Fibroblast of gingiva (primary cell): ENCODE measurements at regions not wholly inside any gene's neighbourhood (a gene's known extent, or its start where the extent isn't known, plus 50 kb on each side); places are given as distances from the start of the nearest gene placed in this dataset.

Experiments
- DNase-seq: peaks from one replicate; pipeline ENCODE4 v3.0.0-alpha.2; 2011; ENCODE audit warnings: low read depth

GRCh38 chr3:68055215-68055614 lies 400.8 kb upstream of the SUCLG2 start:
- no peak for DNase-seq

DNA sequence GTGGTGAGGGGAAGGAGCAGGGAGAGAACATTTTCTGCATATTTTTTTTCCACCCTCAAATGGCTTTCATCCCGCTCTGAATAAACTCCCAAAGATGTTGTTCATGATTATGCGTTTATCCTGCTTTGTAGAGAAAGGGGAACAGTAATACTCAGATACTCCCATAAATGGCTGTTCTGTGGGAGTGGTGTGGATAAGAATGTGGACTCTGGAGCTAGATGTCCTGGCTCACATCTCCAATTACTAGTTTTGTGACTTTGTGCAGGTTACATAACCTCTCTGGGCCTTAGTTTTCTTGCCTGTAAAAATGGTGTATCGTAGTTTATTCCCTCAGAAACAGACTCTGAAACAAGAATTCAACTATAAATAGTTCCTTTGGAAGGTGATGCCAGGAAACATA lies 395.4 kb upstream of the SUCLG2 start:
- no peak for DNase-seq

DNA sequence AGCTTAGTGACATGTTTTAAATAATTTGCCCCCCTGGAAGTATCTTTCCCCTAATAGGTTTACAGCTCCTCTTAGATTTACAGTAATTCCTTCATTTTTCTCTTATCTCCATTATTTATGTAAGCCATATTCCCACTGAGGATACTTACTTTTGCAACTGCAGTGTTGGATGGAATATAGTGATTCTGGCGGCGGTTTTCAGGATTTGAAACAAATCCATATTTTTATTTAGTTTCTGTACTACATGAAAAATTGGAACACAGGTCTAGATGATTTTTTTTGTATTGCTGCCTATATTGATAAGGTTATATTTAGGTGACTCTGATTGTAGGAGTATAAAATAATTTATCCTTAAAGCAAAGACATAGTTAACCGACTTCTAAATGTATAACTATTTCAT lies 391.6 kb upstream of the SUCLG2 start:
- DNase-seq = no peak

- DNase-seq = no peak
These were observed 379.5 kb upstream of the SUCLG2 start for GRCh38 chr3:68033867-68034266.

- no peak for DNase-seq
These were observed 377.8 kb upstream of the SUCLG2 start for GRCh38 chr3:68032209-68032608.

DNA sequence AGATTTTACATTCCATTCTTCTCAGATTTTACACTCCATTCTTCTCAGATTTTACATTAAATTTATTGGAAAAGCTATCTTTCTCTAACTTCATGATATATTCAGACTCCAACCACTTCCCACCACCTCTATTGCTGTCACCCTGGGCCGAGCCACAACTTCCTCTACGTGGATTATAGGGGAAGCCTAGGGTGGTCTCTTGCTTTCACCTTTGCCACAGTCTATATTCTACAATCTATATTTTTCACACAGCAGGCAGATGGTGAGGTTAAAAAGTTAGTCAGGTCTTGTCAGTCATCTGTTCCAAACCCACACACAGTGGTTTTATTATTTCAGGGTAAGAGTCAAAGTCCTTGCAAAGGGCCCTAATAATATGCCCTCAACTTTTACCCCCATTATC lies 370.8 kb upstream of the SUCLG2 start:
- DNase-seq = no peak

DNA sequence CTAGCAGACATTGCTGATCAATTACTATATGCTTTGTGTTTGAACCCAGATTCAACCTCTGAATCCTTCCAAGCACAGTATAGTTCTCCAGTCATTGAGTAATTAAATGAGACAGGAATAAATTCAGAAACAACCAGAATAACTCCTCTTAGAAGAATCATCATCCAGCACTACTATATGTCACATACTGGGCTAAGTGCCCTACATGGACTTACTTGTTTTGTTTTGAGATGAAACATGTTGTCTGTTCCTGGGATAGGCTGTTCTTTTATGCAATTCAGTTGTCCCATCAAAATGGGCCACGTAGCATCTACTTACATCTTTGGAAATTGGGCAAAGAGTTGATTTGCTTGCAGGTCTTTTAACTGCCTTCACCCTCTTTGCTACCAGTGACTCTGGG lies 365.5 kb upstream of the SUCLG2 start:
- DNase-seq = no peak

GRCh38 chr3:68018275-68018674 lies 363.9 kb upstream of the SUCLG2 start:
- no peak for DNase-seq

DNA sequence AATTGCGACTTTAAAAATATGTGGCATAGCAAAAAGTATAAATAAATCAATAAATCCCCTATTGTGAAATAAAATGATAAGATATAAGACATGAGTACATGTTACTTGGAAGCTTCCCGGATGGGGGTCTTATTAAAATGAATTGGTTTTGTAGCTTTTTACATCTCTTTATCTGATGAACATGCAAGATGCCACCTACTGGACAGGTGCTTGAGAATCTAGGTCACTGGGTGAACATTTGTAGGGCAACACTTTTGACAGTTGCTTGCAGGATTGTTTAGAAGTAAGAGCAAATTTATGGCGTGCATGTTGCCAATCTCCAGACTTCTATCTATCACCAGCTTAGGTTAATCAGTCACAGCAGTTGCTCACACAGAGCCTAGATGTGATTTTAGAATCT lies 362.7 kb upstream of the SUCLG2 start:
- DNase-seq = no peak

- DNase-seq = no peak
These were observed 355.5 kb upstream of the SUCLG2 start for GRCh38 chr3:68009900-68010299.

GRCh38 chr3:68007621-68008226 lies 353.3 kb upstream of the SUCLG2 start:
- no peak for DNase-seq

DNA sequence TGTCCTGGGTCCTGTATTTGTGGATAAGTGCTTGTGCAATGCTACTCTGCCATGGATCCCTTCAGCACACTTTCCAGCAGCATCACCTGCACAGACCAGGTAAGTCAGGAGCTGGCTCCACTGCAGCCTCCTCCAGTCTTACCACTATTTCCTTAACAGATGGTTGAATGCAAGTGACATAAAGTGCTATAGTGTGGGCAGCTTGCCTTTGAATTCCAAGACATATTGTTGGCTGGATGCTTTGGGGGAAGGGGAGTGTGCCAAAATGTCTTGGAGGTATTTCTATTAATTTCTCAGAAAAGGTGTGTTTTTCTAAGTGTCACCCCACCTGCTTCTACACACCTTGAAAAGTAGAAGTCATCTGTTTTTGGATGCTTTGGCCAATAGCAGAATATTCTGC lies 352.2 kb upstream of the SUCLG2 start:
- no peak for DNase-seq

DNA sequence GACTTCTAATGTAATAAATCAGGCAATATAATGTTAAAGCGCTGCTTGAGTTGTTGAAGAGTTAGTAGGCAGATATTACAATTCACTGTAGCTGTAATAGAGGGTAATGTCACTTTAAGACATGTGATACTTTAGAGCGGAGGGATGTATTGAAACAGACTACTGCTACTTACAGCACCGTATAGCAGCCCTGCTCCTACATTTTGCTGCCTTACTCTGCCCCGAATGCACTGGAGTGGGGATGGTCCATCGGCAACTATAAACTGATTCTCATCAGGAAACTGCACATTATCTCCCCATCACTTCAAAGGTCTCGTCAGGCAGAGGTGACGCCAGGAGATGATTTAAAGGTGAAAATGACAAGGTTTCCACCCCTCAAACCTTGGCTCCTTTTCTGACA lies 349.7 kb upstream of the SUCLG2 start:
- no peak for DNase-seq

DNA sequence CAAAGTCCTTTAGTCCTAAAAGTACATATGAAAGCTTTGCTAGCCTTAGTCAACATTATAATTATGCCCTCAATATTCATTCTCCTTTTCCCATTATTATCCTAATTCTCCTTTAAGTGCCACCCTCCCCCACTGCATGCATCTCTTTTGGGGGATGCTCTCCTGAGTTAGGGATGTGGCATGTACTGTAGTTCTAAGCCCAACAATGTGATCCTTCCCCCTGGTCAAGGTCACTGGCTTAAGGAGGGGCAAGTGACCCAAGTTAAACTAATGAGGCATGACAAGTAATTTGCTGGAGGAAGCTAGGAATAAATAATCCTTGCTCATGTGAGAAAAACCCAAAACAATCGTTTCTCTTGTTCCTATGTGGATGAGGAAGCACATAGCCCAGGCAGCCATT lies 343.9 kb upstream of the SUCLG2 start:
- no peak for DNase-seq

DNA sequence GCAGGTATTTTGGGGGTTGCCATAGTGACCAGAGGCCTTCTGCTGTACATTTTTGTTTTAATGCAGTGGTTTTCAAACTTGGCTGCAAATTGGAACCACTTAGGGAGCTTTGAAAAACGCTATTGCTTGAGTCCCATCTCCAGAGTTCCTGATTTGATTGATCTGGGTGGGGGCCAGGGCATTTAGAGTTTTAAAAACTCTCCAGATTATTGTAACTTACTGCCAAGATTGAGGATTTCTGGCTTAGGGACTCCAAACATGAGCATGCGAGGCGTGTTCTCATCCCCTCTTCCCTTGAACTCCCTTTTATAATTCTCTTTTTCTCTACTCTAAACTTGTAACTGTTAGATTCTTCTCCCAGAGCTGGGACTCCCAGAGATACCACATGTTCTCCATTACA lies 340.8 kb upstream of the SUCLG2 start:
- no peak for DNase-seq

DNA sequence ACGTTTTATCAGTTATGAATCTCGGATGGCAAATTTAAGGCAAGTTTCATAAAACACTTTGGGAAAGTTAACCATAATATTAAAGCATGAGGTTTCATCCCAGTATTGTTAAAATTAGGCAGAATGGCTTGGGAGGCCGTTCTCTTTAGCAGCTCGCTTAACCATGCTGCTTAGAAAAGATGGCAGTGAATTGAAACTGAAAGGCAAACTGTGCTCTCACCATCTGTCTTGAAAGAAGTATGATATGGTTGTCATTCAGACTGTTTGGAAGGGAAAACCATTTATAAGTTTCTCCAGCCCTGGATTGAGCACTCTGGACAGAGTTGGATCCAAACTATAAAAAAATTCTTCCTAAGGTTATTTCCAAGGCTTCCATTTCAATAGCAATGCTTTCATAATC lies 332.3 kb upstream of the SUCLG2 start:
- no peak for DNase-seq

- no peak for DNase-seq
These were observed 328.8 kb upstream of the SUCLG2 start for GRCh38 chr3:67983166-67983565.

DNA sequence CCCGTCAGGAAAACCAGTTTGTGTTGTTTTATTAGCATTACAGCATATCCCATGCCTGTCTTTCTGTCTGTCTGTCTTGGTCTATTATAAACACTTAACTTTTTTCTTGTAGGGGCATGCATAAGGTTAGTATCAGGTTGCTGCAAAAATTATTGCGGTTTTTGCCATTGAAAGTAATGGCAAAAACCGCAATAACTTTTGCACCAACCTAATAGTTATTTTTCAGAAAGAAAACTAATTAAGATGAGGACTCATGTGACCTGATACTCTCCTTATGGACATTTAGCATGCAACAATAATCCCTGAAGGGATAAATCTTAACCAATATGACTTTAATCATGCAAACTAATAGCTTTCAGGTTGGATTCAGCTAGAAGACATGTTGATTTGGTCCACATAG lies 326.7 kb upstream of the SUCLG2 start:
- DNase-seq = no peak

DNA sequence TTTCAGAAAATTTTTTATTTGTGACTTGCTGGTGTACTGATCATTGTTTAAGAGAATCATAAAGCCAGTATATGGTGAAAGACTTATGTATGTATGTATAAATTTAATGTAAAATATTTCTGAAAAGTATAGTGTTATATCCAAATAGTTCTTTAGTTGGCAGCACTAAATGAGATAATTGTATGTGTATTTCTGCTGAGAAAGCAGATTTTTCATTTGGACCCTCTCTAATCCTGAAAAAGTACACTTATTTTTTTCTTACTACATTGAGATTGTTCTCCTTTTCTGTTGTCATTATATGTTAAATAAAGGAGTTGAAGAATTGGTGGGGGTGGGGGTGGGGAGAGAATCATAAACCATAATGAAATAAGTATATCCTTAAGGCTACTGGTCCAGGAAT lies 324.9 kb upstream of the SUCLG2 start:
- no peak for DNase-seq

- no peak for DNase-seq
These were observed 323.4 kb upstream of the SUCLG2 start for GRCh38 chr3:67977762-67978161.

DNA sequence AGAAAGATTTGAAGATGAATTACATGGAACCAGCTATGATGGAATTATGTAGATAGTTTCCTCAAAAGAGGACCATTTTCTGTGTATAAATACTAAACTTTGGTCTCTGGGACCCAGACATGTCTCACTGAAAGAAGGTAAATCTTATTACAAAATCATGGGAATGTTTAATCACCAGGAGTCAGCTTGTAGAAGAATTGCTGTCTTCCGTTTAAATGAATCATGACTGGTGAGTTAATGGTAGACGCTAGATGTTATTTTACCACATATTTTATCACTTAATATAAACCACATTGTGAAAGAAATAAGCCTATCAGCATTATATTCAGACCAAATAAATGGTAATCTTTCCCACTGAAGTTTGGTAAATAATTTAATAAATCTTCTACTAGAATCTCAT lies 322.3 kb upstream of the SUCLG2 start:
- no peak for DNase-seq

DNA sequence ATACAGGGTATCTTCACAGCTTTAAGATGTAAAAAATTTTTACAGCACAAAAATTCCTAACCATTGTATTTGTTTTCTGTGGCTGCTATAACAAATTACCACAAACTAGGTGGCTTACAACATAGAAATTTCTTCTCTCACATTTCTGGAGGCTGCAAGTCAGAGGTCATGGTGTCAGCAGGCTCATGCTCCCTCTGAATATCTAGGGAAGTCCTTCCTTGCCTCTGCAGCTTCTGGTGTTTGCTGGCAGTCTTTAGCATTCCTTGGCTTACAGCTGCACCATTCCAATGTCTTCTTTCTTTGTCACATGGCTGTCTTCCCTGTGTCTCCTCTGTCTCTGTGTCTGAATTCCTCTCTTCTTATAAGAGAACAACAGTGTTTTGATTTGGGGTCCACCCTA lies 310.2 kb upstream of the SUCLG2 start:
- DNase-seq = no peak

- no peak for DNase-seq
These were observed 302.9 kb upstream of the SUCLG2 start for GRCh38 chr3:67957268-67957667.

DNA sequence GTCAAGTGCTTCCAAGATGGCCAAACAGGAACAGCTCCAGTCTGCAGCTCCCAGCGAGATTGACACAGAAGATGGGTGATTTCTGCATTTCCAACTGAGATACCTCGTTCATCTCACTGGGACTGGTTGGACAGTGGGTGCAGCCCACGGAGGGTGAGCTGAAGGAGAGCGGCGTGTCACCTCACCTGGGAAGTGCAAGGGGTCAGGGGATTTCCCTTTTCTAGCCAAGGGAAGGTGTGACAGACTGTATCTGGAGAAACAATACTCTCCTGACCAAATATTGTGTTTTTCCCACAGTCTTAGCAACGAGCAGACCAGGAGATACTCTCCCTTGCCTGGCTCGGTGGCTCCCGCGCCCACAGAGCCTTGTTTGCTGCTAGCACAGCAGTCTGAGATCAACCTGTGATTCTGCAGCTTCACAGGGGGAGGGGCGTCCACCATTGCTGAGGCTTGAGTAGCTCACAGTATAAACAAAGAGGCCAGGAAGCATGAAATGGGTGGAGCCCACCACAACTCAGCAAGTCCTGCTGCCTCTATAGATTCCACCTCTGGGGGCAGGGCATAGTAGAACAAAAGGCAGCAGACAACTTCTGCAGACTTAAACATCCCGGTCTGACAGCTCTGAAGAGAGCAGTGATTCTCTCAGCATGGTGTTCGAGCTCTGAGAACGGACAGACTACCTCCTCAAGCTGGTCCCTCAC lies 293.5 kb upstream of the SUCLG2 start:
- no peak for DNase-seq
